ENCODE measurements at regions not wholly inside any gene's neighbourhood (a gene's known extent, or its start where the extent isn't known, plus 50 kb on each side); places are given as distances from the start of the nearest gene placed in this dataset.

- Histone ChIP-seq H3K27me3 (ENCODE audit: control insufficient read depth, insufficient read depth, low read length) (no peaks in the 10 kb centered on the region), H3K9ac (ENCODE audit: low read length in 3 of 3) (no peak overlapping the region), H3K4me1 (ENCODE audit: control insufficient read depth in 2 of 3, insufficient read depth in 2 of 3, low read depth in 1 of 3, low read length in 3 of 3) (no peaks in the 10 kb centered on the region), H3K27ac (ENCODE audit: low read depth in 2 of 2, low read length in 2 of 2) (no peak overlapping the region), H3K4me3 (ENCODE audit: low read length in 3 of 3) (no peak overlapping the region), H3K9me3 (ENCODE audit: control insufficient read depth in 2 of 3, insufficient read depth in 1 of 3, low read length in 3 of 3) (no peaks in the 10 kb centered on the region), H3K36me3 (ENCODE audit: control insufficient read depth in 2 of 3, insufficient read depth in 3 of 3, low read length in 3 of 3) (no peaks in the 10 kb centered on the region)
- FAIRE-seq (no peak), DNase-seq (no peak)
- intact Hi-C loops (cut with DNase I), result no loop called here
- TF ChIP-seq CTCF (IDR thresholded peaks at IDR 0.05; ENCODE audit: borderline replicate concordance, extremely low read depth, insufficient read depth), result no peak
These were observed 373.3 kb downstream of the HTR7 start for GRCh38 chr10:90484518-90484917.

DNA sequence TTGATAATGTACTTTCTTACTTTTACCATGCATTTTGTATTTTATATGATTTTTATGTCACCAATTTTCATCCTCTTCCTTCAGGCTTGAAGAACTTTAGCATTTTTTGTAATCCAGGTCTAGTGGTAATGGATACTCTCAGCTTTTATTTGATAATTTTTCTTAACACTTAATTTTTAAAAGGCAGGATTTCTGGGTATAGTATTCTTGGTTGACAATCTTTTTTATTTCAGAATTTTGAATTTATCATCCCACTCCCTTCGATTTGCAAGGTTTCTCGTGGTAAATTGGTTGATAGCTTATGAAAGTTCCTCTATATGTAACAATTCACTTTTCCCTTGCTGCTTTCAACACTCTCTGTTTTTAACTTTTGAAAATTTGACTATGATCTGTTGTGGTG, 363.7 kb downstream of the HTR7 start:
- H3K9ac ChIP-seq (ENCODE audit: low read length in 3 of 3), result no peak overlapping the region
- no peak overlapping the region for H3K4me3 ChIP-seq (ENCODE audit: low read length in 3 of 3)
- intact Hi-C loops (cut with DNase I), result no loop called here
- H3K36me3 ChIP-seq (ENCODE audit: control insufficient read depth in 2 of 3, insufficient read depth in 3 of 3, low read length in 3 of 3), result no peaks in the 10 kb centered on the region
- H3K4me1 ChIP-seq (ENCODE audit: control insufficient read depth in 2 of 3, insufficient read depth in 2 of 3, low read depth in 1 of 3, low read length in 3 of 3), result no peaks in the 10 kb centered on the region
- no peak for TF ChIP-seq CTCF (IDR thresholded peaks at IDR 0.05; ENCODE audit: borderline replicate concordance, extremely low read depth, insufficient read depth)
- no peaks in the 10 kb centered on the region for H3K27me3 ChIP-seq (ENCODE audit: control insufficient read depth, insufficient read depth, low read length)
- DNase-seq, result no peak
- H3K9me3 ChIP-seq (ENCODE audit: control insufficient read depth in 2 of 3, insufficient read depth in 1 of 3, low read length in 3 of 3), result peaks cover 0 to 7% (median 0%) of the 10 kb centered on the region in 3 donors
- no peak overlapping the region for H3K27ac ChIP-seq (ENCODE audit: low read depth in 2 of 2, low read length in 2 of 2)
- no peak for FAIRE-seq

GRCh38 chr10:90504172-90504571, 353.7 kb downstream of the HTR7 start:
- Histone ChIP-seq H3K36me3 (ENCODE audit: control insufficient read depth in 2 of 3, insufficient read depth in 3 of 3, low read length in 3 of 3) (no peaks in the 10 kb centered on the region), H3K9me3 (ENCODE audit: control insufficient read depth in 2 of 3, insufficient read depth in 1 of 3, low read length in 3 of 3) (peaks cover 0 to 2% (median 0%) of the 10 kb centered on the region in 3 donors), H3K27ac (ENCODE audit: low read depth in 2 of 2, low read length in 2 of 2) (no peak overlapping the region), H3K9ac (ENCODE audit: low read length in 3 of 3) (no peak overlapping the region), H3K4me3 (ENCODE audit: low read length in 3 of 3) (no peak overlapping the region), H3K27me3 (ENCODE audit: control insufficient read depth, insufficient read depth, low read length) (no peaks in the 10 kb centered on the region), H3K4me1 (ENCODE audit: control insufficient read depth in 2 of 3, insufficient read depth in 2 of 3, low read depth in 1 of 3, low read length in 3 of 3) (no peaks in the 10 kb centered on the region)
- intact Hi-C loops (cut with DNase I), result no loop called here
- DNase-seq (no peak), FAIRE-seq (no peak)
- no peak for TF ChIP-seq CTCF (IDR thresholded peaks at IDR 0.05; ENCODE audit: borderline replicate concordance, extremely low read depth, insufficient read depth)

DNA sequence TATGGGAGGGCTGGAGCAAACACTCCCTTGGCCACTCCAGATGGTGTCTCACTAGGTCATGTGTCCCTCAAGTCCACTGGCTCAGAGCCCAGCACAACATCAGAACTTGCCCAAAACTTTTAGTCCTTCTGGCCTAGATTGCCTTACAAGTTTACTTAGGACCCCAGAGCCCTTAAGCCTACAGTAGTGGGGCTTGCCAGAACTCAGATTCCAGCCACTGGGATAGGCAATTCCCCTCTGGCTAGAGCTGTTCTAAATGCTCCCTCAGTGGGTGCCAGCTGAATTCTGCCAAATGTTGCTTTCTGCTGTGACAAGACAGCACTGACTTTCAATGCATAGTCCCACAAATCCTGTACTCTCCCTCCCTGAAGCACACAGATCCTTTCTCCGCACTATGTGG, 331.1 kb downstream of the HTR7 start:
- Histone ChIP-seq H3K9me3 (ENCODE audit: control insufficient read depth in 2 of 3, insufficient read depth in 1 of 3, low read length in 3 of 3) (no peaks in the 10 kb centered on the region), H3K27me3 (ENCODE audit: control insufficient read depth, insufficient read depth, low read length) (no peaks in the 10 kb centered on the region), H3K36me3 (ENCODE audit: control insufficient read depth in 2 of 3, insufficient read depth in 3 of 3, low read length in 3 of 3) (no peaks in the 10 kb centered on the region), H3K9ac (ENCODE audit: low read length in 3 of 3) (no peak overlapping the region), H3K4me3 (ENCODE audit: low read length in 3 of 3) (no peak overlapping the region), H3K4me1 (ENCODE audit: control insufficient read depth in 2 of 3, insufficient read depth in 2 of 3, low read depth in 1 of 3, low read length in 3 of 3) (no peaks in the 10 kb centered on the region), H3K27ac (ENCODE audit: low read depth in 2 of 2, low read length in 2 of 2) (no peak overlapping the region)
- DNase-seq, result no peak
- TF ChIP-seq CTCF (IDR thresholded peaks at IDR 0.05; ENCODE audit: borderline replicate concordance, extremely low read depth, insufficient read depth), result no peak
- intact Hi-C loops (cut with DNase I), result no loop called here
- FAIRE-seq, result no peak

Data from kidney (tissue), 13 donors.